Chondrocyte (in vitro differentiated cells): ENCODE measurements at regions not wholly inside any gene's neighbourhood (a gene's known extent, or its start where the extent isn't known, plus 50 kb on each side); places are given as distances from the start of the nearest gene placed in this dataset.
A peak's percentile ranks its signal among the peaks of the same experiment; 100 is the strongest.

Experiments used
- DNase-seq: peaks from one replicate; pipeline ENCODE4 v3.0.0; 2021; ENCODE audit warnings: mixed read lengths, low spot score
- H3K27ac Mint-ChIP-seq: one replicate; pipeline ENCODE4 v1.8.0; 2021; ENCODE audit warnings: mild to moderate bottlenecking, moderate library complexity, mixed read lengths; ENCODE audit not compliant: unreplicated experiment
- H3K27me3 Mint-ChIP-seq: 2 replicates; pipeline ENCODE4 v1.8.0; 2021; ENCODE audit warnings: low read depth, mixed read lengths
- H3K36me3 Mint-ChIP-seq: 2 replicates; pipeline ENCODE4 v1.8.0; 2021; ENCODE audit warnings: low read depth, mixed read lengths
- H3K4me1 Mint-ChIP-seq: 2 replicates; pipeline ENCODE4 v1.8.0; 2021; ENCODE audit warnings: low read depth, mild to moderate bottlenecking, mixed read lengths
- H3K4me3 Mint-ChIP-seq: one replicate; pipeline ENCODE4 v1.8.0; 2021; ENCODE audit warnings: mild to moderate bottlenecking, moderate library complexity, mixed read lengths; ENCODE audit not compliant: unreplicated experiment
- H3K9me3 Mint-ChIP-seq: 2 replicates; pipeline ENCODE4 v1.8.0; 2021; ENCODE audit warnings: low read depth, mixed read lengths
- CTCF ChIP-seq: fragments of 200-600 bp; sonication (generic); IDR thresholded peaks from 2 replicates; pipeline ENCODE4 v1.5.0; 2021; ENCODE audit warnings: antibody characterized with exemption, mild to moderate bottlenecking, moderate library complexity

GRCh38 chr12:33310471-33310870 is 129.1 kb downstream of the SYT10 start:
- H3K36me3 Mint-ChIP-seq, result no peaks in the 10 kb centered on the region
- no peak for TF ChIP-seq CTCF
- no peak overlapping the region for H3K27ac Mint-ChIP-seq
- no peak overlapping the region for H3K4me3 Mint-ChIP-seq
- peaks cover 2% of the 10 kb centered on the region for H3K9me3 Mint-ChIP-seq
- DNase-seq, result no peak
- no peaks in the 10 kb centered on the region for H3K4me1 Mint-ChIP-seq
- no peaks in the 10 kb centered on the region for H3K27me3 Mint-ChIP-seq

- no peak for DNase-seq
- no peak for TF ChIP-seq CTCF
- H3K36me3 Mint-ChIP-seq, result no peaks in the 10 kb centered on the region
- H3K4me3 Mint-ChIP-seq, result no peak overlapping the region
- H3K9me3 Mint-ChIP-seq, result peaks cover 7% of the 10 kb centered on the region
- no peaks in the 10 kb centered on the region for H3K4me1 Mint-ChIP-seq
- no peak overlapping the region for H3K27ac Mint-ChIP-seq
- H3K27me3 Mint-ChIP-seq, result no peaks in the 10 kb centered on the region
Observed at GRCh38 chr12:33304176-33304575, 135.4 kb downstream of the SYT10 start.

- peak; percentile 57 for DNase-seq
- H3K36me3 Mint-ChIP-seq, result no peaks in the 10 kb centered on the region
- H3K9me3 Mint-ChIP-seq, result peaks cover 28% of the 10 kb centered on the region
- no peak overlapping the region for H3K27ac Mint-ChIP-seq
- no peak for TF ChIP-seq CTCF
- H3K27me3 Mint-ChIP-seq, result no peaks in the 10 kb centered on the region
- H3K4me3 Mint-ChIP-seq, result no peak overlapping the region
- no peaks in the 10 kb centered on the region for H3K4me1 Mint-ChIP-seq
Observed at GRCh38 chr12:33296529-33296928, 143.1 kb downstream of the SYT10 start.

GRCh38 chr12:33290703-33291102 is 148.9 kb downstream of the SYT10 start:
- Mint-ChIP-seq H3K27me3 (no peaks in the 10 kb centered on the region), H3K4me3 (no peak overlapping the region), H3K9me3 (no peaks in the 10 kb centered on the region), H3K36me3 (no peaks in the 10 kb centered on the region), H3K4me1 (no peaks in the 10 kb centered on the region), H3K27ac (no peak overlapping the region)
- no peak for TF ChIP-seq CTCF
- no peak for DNase-seq

GRCh38 chr12:33283054-33283453 is 156.6 kb downstream of the SYT10 start:
- Mint-ChIP-seq H3K36me3 (no peaks in the 10 kb centered on the region), H3K27ac (no peak overlapping the region), H3K27me3 (no peaks in the 10 kb centered on the region), H3K4me1 (no peaks in the 10 kb centered on the region), H3K4me3 (no peak overlapping the region), H3K9me3 (peaks cover 34% of the 10 kb centered on the region)
- no peak for TF ChIP-seq CTCF
- DNase-seq, result no peak
